ENCODE measurements at regions not wholly inside any gene's neighbourhood (a gene's known extent, or its start where the extent isn't known, plus 50 kb on each side); places are given as distances from the start of the nearest gene placed in this dataset.

DNA sequence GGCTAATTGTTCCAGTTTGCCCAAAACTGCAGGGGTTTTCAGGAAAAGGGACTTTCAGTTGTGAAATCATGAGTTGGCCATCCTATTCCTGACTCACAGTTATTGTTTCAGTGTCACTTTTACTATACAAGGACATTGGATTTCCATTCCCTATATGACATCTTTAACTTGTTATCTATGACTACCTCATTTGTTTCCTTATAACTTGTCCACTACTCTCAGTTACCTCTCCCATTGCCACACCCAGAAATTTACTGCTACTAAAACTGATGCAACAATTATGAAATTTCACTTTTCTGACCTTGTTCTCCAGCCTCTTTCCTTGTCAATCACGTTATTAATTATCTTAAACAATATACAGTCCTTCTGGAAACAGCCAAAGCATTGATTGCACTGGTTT lies 116.5 kb upstream of the ZNF804A start:
- no peak overlapping the region for H3K4me3 Mint-ChIP-seq
- no peaks in the 10 kb centered on the region for H3K36me3 Mint-ChIP-seq (ENCODE audit: low read depth)
- H3K4me1 Mint-ChIP-seq, result no peaks in the 10 kb centered on the region
- no peak for DNase-seq
- no peak overlapping the region for H3K27ac Mint-ChIP-seq
- POLR2A ChIA-PET, result no interaction called here
- CTCF ChIA-PET, result no interaction called here
- H3K9me3 Mint-ChIP-seq, result peaks cover 4% of the 10 kb centered on the region
- no peaks in the 10 kb centered on the region for H3K27me3 Mint-ChIP-seq

GRCh38 chr2:184498936-184499335 lies 99.4 kb upstream of the ZNF804A start:
- no peaks in the 10 kb centered on the region for H3K4me1 Mint-ChIP-seq
- no peaks in the 10 kb centered on the region for H3K36me3 Mint-ChIP-seq (ENCODE audit: low read depth)
- H3K4me3 Mint-ChIP-seq, result no peak overlapping the region
- H3K27me3 Mint-ChIP-seq, result no peaks in the 10 kb centered on the region
- no peaks in the 10 kb centered on the region for H3K9me3 Mint-ChIP-seq
- ChIA-PET CTCF (no interaction called here), POLR2A (no interaction called here)
- no peak for DNase-seq
- no peak overlapping the region for H3K27ac Mint-ChIP-seq

GRCh38 chr2:184504252-184504651 lies 94.1 kb upstream of the ZNF804A start:
- peaks cover 3% of the 10 kb centered on the region for H3K9me3 Mint-ChIP-seq
- H3K27ac Mint-ChIP-seq, result no peak overlapping the region
- no peak for DNase-seq
- H3K4me1 Mint-ChIP-seq, result no peaks in the 10 kb centered on the region
- H3K4me3 Mint-ChIP-seq, result no peak overlapping the region
- H3K36me3 Mint-ChIP-seq (ENCODE audit: low read depth), result no peaks in the 10 kb centered on the region
- no peaks in the 10 kb centered on the region for H3K27me3 Mint-ChIP-seq
- CTCF ChIA-PET, result no interaction called here
- POLR2A ChIA-PET, result no interaction called here

DNA sequence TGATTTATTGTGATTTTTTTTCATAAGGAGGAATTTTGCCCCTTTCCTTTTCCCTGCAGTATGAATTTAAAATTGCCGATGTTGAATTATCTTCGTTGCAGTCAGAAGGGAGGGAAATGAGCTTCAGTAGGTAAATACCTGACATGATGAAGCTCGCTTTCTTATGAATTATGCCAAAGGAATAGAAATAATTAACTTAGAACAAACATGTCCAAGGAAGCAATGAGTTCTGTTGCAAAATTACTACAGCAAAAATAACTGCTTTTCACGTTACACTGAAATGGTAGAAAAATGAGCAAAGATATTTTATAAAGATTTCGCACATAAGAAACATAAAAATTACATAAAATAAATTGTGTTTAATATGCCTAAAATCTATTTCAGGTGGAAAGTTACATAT lies 91.1 kb upstream of the ZNF804A start:
- peaks cover 3% of the 10 kb centered on the region for H3K9me3 Mint-ChIP-seq
- ChIA-PET CTCF (no interaction called here), POLR2A (no interaction called here)
- no peak overlapping the region for H3K4me3 Mint-ChIP-seq
- H3K4me1 Mint-ChIP-seq, result no peaks in the 10 kb centered on the region
- no peaks in the 10 kb centered on the region for H3K36me3 Mint-ChIP-seq (ENCODE audit: low read depth)
- DNase-seq, result no peak
- no peaks in the 10 kb centered on the region for H3K27me3 Mint-ChIP-seq
- no peak overlapping the region for H3K27ac Mint-ChIP-seq

DNA sequence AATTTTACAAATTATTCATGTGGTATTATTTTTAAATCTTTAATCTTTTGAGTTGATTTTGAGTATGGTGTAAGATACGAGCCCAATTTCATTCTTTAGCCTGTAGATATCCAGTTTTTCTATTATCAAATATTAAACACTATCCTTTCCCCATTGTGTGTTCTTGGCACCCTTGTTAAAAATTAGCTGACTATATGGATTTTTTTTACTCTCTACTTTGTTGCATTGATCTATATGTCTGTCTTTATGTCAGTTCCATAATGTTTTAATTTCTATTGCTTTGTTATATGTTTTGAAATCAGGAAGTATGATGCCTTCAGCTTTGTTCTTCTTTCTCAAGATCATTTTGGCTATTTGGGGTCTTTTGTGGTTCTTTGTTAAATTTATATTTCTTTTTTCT lies 80.9 kb upstream of the ZNF804A start:
- Mint-ChIP-seq H3K27me3 (no peaks in the 10 kb centered on the region), H3K4me3 (no peak overlapping the region), H3K9me3 (no peaks in the 10 kb centered on the region), H3K27ac (no peak overlapping the region), H3K36me3 (ENCODE audit: low read depth) (no peaks in the 10 kb centered on the region), H3K4me1 (no peaks in the 10 kb centered on the region)
- ChIA-PET POLR2A (no interaction called here), CTCF (no interaction called here)
- no peak for DNase-seq

DNA sequence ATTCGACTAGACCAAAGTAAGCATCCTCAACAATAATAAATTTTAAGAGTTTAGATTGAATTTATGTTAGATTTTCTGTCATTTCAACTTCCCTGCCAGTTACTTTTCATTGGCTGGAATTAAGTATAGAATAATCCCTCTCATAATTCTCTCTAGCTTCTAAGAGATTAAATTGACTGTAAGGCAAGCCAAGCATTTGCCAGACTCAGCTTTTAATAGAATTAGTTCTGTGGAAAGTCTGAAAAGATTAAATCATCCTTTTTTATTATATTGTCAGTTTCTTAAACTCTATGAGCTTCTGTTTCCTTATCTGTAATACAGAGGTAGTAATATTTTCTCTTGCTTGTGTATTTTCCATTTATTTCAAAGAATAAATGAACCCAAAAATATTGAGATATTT lies 77.9 kb upstream of the ZNF804A start:
- CTCF ChIA-PET, result no interaction called here
- DNase-seq, result no peak
- Mint-ChIP-seq H3K27me3 (no peaks in the 10 kb centered on the region), H3K27ac (no peak overlapping the region), H3K4me1 (no peaks in the 10 kb centered on the region), H3K4me3 (no peak overlapping the region), H3K36me3 (ENCODE audit: low read depth) (no peaks in the 10 kb centered on the region), H3K9me3 (peaks cover 3% of the 10 kb centered on the region)
- POLR2A ChIA-PET, result no interaction called here

- H3K4me1 Mint-ChIP-seq, result no peaks in the 10 kb centered on the region
- no peaks in the 10 kb centered on the region for H3K27me3 Mint-ChIP-seq
- POLR2A ChIA-PET, result no interaction called here
- H3K36me3 Mint-ChIP-seq (ENCODE audit: low read depth), result no peaks in the 10 kb centered on the region
- no peak overlapping the region for H3K4me3 Mint-ChIP-seq
- H3K27ac Mint-ChIP-seq, result no peak overlapping the region
- CTCF ChIA-PET, result no interaction called here
- no peak for DNase-seq
- H3K9me3 Mint-ChIP-seq, result peaks cover 14% of the 10 kb centered on the region
These were observed 74.6 kb upstream of the ZNF804A start for GRCh38 chr2:184523732-184524131.

GRCh38 chr2:184524551-184525382 lies 73.6 kb upstream of the ZNF804A start:
- DNase-seq, result no peak
- no peaks in the 10 kb centered on the region for H3K27me3 Mint-ChIP-seq
- H3K4me3 Mint-ChIP-seq, result no peak overlapping the region
- ChIA-PET POLR2A (no interaction called here), CTCF (no interaction called here)
- no peaks in the 10 kb centered on the region for H3K4me1 Mint-ChIP-seq
- H3K36me3 Mint-ChIP-seq (ENCODE audit: low read depth), result no peaks in the 10 kb centered on the region
- peaks cover 22% of the 10 kb centered on the region for H3K9me3 Mint-ChIP-seq
- H3K27ac Mint-ChIP-seq, result no peak overlapping the region

- CTCF ChIA-PET, result no interaction called here
These were observed 71.3 kb upstream of the ZNF804A start for GRCh38 chr2:184527058-184527457.

GRCh38 chr2:184528119-184528518 lies 70.2 kb upstream of the ZNF804A start:
- Mint-ChIP-seq H3K4me3 (no peak overlapping the region), H3K27ac (no peak overlapping the region), H3K36me3 (ENCODE audit: low read depth) (no peaks in the 10 kb centered on the region), H3K9me3 (peaks cover 22% of the 10 kb centered on the region), H3K4me1 (no peaks in the 10 kb centered on the region), H3K27me3 (no peaks in the 10 kb centered on the region)
- CTCF ChIA-PET, result no interaction called here
- DNase-seq, result no peak
- POLR2A ChIA-PET, result no interaction called here

More at GRCh38 chr2:184527058-184527457, 71.3 kb upstream of the ZNF804A start:
- no peaks in the 10 kb centered on the region for H3K4me1 Mint-ChIP-seq
- H3K27ac Mint-ChIP-seq, result no peak overlapping the region
- no peak for DNase-seq
- H3K9me3 Mint-ChIP-seq, result peaks cover 22% of the 10 kb centered on the region
- H3K36me3 Mint-ChIP-seq (ENCODE audit: low read depth), result no peaks in the 10 kb centered on the region
- POLR2A ChIA-PET, result no interaction called here
- no peak overlapping the region for H3K4me3 Mint-ChIP-seq
- H3K27me3 Mint-ChIP-seq, result no peaks in the 10 kb centered on the region

- peaks cover 19% of the 10 kb centered on the region for H3K9me3 Mint-ChIP-seq
- H3K36me3 Mint-ChIP-seq (ENCODE audit: low read depth), result no peaks in the 10 kb centered on the region
- H3K27me3 Mint-ChIP-seq, result no peaks in the 10 kb centered on the region
- no peak overlapping the region for H3K4me3 Mint-ChIP-seq
- CTCF ChIA-PET, result no interaction called here
- POLR2A ChIA-PET, result no interaction called here
- no peak overlapping the region for H3K27ac Mint-ChIP-seq
- no peak for DNase-seq
- no peaks in the 10 kb centered on the region for H3K4me1 Mint-ChIP-seq
These were observed 68.1 kb upstream of the ZNF804A start for GRCh38 chr2:184530239-184530638.

DNA sequence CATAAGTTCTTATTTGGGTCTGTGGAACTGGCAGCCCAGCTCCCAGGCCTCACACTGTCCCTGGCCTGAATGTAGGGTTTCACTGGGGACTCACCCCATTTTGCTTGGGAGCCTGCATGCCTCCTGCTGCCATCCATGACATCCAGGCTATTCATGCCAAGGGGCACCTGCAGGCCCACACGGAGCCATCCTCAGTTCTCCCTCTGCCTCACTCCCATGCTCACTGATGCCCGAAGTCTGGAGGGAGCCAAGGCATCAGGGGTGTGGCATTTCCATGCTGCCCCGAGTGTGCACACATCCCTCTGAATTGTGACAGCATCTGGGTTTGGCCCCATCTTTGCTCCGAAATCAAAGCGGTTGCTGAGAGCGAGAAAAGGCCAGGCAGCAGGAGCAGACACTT lies 67.4 kb upstream of the ZNF804A start:
- Mint-ChIP-seq H3K4me1 (no peaks in the 10 kb centered on the region), H3K27me3 (no peaks in the 10 kb centered on the region), H3K4me3 (no peak overlapping the region), H3K27ac (no peak overlapping the region), H3K9me3 (peaks cover 19% of the 10 kb centered on the region), H3K36me3 (ENCODE audit: low read depth) (no peaks in the 10 kb centered on the region)
- CTCF ChIA-PET, result no interaction called here
- POLR2A ChIA-PET, result no interaction called here
- no peak for DNase-seq

DNA sequence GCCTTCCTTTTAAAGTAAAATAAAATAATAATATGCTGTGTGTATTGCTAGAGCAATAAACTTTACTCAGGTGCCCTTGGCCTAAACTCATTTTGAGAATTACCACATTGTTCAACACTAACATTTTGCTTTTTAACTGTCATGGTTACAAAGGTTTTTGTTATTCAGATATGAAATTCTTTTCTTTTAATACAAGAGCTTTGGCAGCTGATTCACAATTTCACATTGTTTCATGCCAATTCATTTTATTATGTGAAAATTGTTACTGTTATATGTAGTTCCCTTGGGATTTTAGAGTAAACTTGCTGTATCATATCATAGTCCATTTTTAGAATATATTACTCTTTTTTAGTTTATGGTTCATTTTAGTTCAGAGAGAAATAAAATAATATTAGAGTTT lies 65.8 kb upstream of the ZNF804A start:
- H3K36me3 Mint-ChIP-seq (ENCODE audit: low read depth), result no peaks in the 10 kb centered on the region
- H3K9me3 Mint-ChIP-seq, result peaks cover 15% of the 10 kb centered on the region
- ChIA-PET POLR2A (no interaction called here), CTCF (no interaction called here)
- H3K27ac Mint-ChIP-seq, result no peak overlapping the region
- no peaks in the 10 kb centered on the region for H3K27me3 Mint-ChIP-seq
- H3K4me3 Mint-ChIP-seq, result no peak overlapping the region
- DNase-seq, result no peak
- H3K4me1 Mint-ChIP-seq, result no peaks in the 10 kb centered on the region

- Mint-ChIP-seq H3K27me3 (no peaks in the 10 kb centered on the region), H3K9me3 (no peaks in the 10 kb centered on the region), H3K36me3 (ENCODE audit: low read depth) (no peaks in the 10 kb centered on the region), H3K4me1 (no peaks in the 10 kb centered on the region), H3K4me3 (no peak overlapping the region), H3K27ac (no peak overlapping the region)
- CTCF ChIA-PET, result no interaction called here
- no peak for DNase-seq
- POLR2A ChIA-PET, result no interaction called here
These were observed 63.3 kb upstream of the ZNF804A start for GRCh38 chr2:184534986-184535385.

Data from activated CD4-positive, alpha-beta T cell treated with anti-CD3 and anti-CD28 coated beads, Interleukin-2, amount 10 ng/mL, durations not matched to agents 7 days and 5 days (primary cell).